SH-SY5Y (cell line): ENCODE measurements at regions not wholly inside any gene's neighbourhood (a gene's known extent, or its start where the extent isn't known, plus 50 kb on each side); places are given as distances from the start of the nearest gene placed in this dataset.

Experiments used
- GATA2 ChIP-seq: IDR thresholded peaks from 2 replicates; pipeline ENCODE4 v1.6.1; 2011; ENCODE audit warnings: mild to moderate bottlenecking, low read depth, low read length
- GATA3 ChIP-seq: IDR thresholded peaks from 2 replicates; pipeline ENCODE4 v1.6.1; 2011; ENCODE audit warnings: low read depth, mild to moderate bottlenecking, low read length, moderate library complexity

DNA sequence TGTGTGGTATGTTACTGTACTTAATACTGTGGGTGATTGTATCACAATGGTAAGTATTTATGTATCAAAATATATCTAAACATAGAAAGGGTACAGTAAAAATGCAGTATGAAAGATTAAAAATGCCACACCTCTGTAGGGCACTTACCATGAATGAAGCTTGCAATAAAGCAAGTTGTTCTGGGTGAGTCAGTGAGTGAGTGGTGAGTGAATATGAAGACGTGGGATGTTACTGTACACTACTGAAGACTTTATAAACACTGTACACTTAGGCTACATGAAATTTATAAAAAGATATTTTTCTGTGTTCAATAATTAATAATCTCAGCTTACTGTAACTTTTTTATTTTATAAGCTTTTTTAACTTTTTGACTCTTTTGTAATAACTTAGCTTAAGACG is 1162.4 kb upstream of the NRXN1 start:
- TF ChIP-seq GATA2, result no peak
- TF ChIP-seq GATA3, result no peak
